ENCODE measurements at regions not wholly inside any gene's neighbourhood (a gene's known extent, or its start where the extent isn't known, plus 50 kb on each side); places are given as distances from the start of the nearest gene placed in this dataset.
"Not testable (repeated sequence)": the region's sequence is repeated elsewhere in the genome, so short reads cannot be mapped to it uniquely, and the experiment has no call there.

DNA sequence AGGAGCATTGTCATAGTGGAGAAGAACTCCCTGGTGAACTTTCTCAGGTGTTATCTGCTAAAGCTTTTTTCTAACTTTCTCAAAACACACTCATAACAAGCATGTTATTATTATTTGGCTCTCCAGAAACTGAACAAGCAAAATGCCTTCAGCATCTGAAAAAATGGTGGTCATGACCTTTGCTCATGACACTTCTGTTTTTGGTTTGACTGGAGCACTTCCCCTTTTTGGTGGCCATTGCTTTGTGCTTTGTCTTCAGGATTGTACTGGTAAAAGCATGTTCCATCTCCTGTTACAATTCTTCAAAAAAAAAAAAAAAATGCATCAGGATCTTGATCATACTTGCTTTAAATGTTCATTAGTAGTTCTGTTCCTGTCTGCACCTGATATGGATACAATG, 1241.6 kb upstream of the USP15 start:
- DNase-seq (ENCODE audit: low spot score): no peak

DNA sequence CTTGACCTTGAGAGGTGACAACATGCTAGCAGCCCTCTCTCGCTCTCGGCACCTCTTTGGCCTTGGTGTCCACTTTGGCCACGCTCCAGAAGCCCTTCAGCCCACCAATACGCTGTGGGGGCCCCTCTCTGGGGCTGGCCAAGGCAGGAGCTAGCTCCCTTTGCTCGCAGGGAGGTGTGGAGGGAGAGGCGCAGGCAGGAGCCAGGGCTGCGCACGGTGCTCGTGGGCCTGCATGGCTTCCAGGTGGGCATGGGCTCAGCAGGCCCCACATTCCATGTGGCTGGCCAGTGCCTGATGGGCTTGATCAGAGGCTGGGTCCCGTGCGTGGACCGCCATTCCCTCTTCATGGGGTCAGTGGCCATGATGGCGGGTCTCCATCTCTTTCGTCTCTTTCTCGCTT, 1237.0 kb upstream of the USP15 start:
- DNase-seq (ENCODE audit: low spot score): no peak

DNA sequence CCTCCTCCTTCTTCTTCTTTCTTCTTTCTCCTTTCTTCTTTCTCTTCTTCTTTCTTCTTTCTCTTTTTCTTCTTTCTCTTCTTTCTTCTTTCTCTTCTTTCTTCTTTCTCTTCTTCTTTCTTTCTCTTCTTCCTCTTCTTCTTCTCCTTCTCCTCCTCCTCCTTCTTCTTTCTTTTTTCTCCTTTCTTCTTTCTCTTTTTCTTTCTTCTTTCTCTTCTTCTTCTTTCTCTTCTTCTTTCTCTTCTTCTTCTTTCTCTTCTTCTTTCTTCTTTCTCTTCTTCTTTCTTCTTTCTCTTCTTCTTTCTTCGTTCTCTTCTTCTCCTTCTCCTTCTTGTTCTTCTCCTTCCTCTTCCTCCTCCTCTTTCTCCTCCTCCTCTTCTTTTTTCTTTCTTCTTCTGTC, 1230.7 kb upstream of the USP15 start:
- no peak for DNase-seq (ENCODE audit: low spot score)

DNA sequence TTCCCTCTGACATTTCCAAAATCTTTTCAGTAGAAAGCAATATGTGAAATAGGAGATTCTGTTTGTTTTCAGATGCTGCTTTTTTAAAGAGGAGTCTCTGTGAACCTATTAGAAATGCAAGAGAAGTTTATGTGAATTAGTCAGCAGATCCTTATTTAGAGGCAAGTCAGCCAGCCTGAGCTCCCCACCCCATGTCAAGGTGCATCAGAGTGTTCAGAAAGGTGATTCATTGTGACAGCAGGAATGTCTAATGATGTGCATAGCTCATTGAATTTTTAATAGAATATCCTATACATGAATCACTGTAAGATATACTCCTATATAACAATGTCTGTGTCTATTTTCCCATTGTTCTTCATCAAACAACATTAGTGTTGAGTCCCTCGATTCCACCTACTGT, 1222.4 kb upstream of the USP15 start:
- DNase-seq (ENCODE audit: low spot score): peak; percentile 2

DNA sequence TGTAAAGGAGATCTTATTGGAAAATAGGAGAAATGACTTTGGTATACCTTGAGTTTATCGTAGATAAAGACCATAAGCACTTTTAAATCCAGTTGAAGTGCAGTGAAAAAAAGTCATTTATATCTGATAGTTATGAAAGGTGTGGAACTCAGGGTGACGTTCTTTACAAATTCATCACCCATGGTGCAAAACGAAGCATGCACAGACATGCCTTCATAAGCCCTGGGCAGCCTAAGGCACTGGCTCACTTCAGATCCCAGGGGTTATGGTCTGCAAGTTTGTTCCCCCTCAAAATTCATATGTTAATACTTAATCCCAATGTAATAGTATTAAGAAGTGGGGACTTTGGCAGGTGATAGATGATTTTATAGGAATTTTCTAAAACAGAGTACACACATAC, 1216.4 kb upstream of the USP15 start:
- no peak for DNase-seq (ENCODE audit: low spot score)

DNA sequence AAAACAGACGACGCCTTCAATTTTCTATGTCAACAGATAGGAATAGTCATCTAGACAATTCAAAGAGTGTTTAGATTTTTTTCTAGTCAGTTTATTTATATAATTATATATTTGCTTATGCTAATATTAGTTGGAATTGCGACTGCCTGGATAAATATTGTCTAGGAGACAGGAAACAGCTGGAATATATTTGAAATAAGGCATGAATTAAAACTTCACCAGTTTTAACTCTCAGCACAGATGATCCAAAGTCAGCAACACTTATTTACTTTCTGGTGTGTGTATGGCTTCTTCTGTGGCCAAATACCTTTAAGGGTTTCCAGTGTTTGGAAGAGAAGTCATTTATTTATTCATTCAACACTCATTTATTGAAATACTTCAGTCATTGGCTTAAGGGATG, 1215.4 kb upstream of the USP15 start:
- DNase-seq (ENCODE audit: low spot score): no peak

DNA sequence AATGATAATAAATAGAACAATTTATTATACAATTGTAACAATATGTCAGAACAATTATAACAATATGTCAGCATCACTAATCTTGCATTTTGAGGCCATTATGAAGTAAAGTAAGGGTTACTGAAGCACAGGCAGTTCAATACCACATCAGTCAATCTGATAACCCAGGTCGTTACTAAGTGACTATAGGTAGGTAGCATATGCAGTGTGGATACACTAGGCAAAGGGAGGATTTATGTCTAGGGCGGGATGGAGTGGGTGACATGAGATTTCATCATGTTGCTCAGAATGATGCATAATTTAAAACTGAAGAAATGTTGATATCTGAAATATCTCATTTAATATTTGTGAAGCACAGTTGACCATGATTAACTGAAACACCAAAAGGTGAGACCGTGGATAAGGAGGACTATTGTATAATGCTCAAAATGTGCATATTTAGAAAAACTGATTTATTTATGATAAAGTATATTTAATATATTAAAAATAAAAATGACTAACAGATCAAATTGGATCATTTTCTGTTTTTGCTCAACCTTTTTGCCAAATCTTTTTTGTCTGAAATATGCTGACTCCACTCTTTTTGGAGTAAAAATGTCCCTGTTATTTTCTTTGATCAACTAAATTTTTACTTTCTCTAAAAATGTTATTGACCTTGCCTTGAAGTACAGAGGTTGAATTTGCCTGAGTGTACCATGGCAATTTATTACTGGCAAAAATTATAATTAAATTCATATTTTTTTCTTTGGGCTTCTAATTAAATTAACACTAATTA, 1189.4 kb upstream of the USP15 start:
- no peak for DNase-seq (ENCODE audit: low spot score)

DNA sequence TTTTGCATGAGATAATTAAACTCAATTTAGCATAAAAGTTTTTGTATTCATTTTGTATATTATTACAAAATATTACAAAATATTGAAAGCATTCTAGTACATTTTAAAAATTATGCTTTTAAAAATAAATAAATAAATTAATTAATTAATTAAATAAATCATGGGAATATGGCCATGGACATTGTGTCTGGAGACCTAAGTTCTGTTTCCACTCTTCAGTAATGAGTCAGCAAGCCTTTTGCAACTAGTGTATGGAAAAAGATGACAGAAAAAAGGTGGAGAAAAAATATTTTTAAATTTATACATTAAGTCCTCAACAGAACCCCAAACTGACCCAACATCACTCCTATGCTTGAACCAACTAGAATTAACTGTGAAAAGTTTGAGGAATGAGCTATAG, 1187.5 kb upstream of the USP15 start:
- no peak for DNase-seq (ENCODE audit: low spot score)

DNA sequence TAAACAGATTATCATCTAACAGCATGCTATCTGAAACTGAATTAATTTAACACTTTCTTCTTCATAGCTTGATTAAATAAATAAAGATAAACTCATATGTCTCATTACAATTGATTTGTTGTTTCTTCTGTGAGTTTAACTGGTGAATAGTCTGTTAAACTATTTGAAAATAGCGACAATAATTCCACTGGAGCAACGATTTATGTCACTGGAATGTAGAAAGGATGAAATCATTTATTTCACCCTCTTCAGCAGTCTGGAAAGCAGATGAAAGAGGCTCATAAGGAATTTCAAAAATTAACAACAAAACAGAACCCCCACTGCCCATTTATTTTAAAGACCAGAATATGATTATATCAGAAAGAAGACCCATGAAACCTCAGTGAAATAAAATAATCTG, 1165.1 kb upstream of the USP15 start:
- DNase-seq (ENCODE audit: low spot score): no peak

DNA sequence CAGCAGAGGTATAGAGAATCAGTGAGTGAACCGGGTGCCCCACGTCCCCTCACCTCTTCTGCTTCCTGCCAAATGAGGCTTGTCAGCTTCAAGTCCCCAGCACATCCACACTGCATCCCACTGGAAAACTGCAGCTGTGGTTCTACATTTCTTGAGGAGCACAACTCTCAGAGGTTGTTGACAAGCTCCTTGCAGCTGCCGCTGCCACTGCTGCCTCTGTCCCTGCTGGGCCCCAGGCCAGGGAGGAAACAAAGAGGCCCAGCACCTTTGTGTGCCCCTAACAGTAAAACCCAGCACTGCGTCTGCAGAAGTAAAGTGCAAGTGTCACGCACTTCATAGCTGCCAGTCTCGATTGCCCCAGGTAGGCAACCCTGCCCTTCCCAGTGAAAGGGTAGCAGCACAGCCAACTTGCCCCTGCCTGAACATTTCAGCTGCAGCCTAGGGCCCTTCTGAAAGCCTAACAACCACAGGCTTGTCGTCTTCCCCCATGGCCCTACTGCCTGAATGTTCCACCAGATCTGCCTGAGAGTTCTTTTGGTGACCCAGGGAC, 1162.1 kb upstream of the USP15 start:
- no peak for DNase-seq (ENCODE audit: low spot score)

DNA sequence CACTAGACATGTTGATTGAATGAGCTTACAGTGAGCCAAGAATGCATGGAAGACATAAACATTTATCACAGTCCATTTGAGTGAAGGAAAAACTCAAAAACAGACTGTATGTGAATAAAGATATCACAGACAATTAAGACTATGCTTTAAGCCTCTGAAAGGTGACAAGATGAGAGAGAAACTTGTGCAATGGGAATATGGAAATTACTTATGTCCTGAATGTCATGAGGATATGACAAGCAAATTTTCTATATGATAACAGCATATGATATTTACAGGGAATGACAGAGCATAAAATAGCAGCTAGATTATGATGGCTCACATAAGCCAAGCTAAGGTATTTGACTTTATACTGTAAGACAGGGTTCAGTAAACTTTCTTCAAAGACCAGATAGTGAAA, 1153.1 kb upstream of the USP15 start:
- DNase-seq (ENCODE audit: low spot score): no peak

DNA sequence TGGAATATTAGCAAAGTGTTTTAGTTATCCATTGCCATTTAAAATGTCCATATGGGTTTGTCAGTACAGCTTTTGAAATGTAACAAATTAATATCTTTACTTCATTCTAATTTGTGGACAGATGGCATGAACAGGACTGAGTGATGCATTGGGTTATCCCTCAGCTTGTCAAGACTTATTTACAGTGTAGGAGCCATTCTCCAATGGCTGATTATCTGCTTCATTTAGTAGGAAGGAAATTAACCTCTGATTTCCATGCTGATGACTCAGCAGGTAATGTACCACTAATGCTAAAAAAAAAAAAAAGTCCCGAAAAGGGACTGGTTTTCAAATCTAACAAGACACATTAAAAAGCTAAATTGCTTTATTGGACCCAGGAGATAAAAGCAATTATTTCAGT, 1149.0 kb upstream of the USP15 start:
- DNase-seq (ENCODE audit: low spot score): no peak

DNA sequence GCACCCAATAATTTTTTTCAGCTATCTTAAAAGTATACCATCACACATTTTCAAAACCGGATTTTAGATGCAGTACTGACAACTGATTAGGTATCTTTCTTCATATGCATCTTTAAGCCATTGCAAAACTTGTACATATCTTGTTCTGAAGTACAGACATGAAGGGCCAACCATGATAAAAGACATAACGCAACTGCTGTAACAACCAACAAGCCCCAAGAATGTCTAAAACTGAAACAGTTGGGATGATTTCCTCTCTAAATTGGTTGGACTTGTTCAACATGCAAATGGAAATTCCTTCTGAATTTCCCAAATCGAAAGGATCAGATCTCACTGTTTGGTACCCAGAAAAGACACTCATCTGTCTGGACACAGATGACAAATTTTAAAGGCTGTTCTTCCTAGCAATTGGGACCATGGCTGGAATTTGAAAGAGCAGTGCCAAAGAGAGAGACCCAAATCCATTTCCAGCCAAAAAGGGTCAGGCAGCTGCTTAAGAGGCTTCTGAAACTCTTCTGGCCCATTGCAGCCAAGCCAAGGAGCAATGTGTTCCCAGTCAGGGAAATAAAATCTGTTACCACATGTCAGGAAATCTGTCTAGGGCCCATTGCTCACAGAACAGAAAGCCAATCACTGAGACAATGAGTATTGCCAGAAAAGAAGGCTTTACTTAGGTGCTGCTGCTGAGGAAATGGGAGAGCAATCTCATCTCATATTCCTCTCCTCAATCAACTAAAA, 1122.4 kb upstream of the USP15 start:
- no peak for DNase-seq (ENCODE audit: low spot score)

DNA sequence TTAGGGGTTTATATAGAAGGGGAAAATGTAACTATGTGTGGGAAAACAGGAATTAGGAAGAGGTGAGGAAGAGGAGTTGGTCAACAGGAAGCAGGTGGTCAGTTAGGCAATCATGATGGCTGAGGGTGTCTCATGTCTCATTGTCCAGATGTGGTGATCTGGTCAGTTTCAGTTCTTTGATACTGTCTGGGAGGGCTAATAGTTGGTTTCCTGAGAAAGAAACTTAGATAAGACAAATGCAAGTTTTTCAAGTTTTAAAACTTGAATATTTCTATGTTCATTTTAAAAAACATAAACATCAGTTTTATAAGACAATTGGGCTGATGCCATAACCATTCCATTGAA, 1121.8 kb upstream of the USP15 start:
- peak; percentile 2 for DNase-seq (ENCODE audit: low spot score)

DNA sequence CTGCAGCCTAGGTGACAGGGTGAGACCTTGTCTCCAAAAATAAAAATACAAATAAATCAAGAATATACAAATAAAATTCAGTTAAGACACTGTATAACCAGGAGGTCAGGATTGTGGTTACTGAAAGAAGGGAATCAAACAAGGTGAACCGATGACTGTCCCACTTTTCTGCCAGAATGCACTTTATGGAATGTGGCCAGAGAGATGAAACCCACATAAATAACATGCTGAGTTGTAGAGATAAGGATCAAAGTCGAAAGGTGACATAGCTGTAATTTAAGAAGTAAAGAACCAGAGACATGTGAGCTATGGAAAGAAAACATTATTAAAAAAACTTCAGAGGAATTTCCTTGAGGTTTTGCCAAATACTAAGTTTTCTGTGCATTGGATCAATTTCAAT, 1098.2 kb upstream of the USP15 start:
- no peak for DNase-seq (ENCODE audit: low spot score)

DNA sequence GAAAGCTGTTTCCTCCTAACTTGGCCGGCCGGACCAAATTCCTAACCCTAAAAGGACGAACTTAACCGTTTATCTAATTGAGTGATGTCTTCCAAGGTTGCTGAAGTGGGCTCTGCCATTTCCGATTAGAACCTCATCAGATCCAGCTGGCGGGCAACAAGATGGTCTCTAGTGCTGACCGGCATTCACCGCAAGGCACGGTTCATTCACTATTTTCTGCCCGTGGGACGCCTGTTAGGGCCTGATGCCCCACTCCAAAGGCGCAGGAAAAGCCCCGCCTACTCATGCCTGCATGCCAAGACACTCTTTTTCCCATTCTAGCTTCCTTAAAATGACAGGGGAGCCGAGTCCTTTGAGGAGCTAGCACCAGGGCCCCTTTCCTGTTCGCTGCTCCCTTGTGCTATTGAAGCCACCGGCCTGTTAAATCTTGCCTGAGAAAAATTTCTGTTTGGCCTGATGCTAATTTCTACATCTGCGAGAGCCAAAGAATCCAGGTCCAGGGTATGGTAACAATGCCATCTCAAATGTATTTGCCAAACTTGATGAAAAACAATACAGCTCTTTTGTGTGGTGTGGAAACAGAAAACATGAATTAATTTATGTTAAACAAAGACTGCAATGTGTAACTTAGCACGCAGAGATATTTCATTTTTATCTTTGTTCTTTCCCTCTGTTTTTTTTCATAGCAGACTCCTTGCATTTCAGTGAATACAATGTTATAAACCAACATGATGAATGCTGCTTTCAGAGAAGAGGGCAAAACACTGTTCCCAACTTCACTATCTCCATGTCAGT, 1071.2 kb upstream of the USP15 start:
- no peak for DNase-seq (ENCODE audit: low spot score)

DNA sequence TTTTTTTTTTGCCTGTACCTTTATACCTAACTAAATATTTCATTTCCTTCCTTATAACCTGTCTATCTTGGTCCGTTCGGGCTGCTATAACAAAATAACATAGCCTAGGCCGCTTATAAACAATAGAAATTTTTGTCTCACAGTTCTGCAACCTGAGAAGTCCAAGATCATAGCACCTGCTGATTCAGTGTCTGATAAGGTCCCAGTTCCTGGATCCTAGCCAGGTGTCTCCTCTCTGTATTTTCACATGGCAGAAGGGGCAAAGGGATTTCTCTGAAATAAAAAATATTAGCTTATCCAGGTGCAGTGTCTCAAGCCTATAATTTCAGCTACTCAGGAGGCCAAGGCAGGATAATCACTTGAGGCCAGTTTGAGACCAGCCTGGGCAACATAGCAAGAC, 1046.6 kb upstream of the USP15 start:
- DNase-seq (ENCODE audit: low spot score): no peak

DNA sequence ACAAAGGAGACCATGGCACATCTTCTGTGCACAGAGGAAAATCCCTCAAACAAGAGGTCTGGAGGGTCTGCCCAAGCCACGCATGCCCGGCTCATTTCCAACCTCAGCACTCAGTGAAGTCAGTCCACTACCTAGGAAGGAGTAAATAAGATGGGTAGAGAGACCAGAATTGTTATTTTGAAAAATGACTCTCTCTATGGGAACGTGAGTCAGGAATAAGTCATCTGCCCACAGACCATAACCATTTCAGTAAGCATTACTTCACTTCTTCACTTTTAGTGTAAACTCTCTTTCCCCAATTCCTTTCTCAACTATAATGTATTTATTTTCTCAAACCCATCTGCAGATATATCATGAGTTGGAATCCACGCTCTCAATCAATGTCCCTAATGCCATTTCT, 1039.9 kb upstream of the USP15 start:
- DNase-seq (ENCODE audit: low spot score): peak; percentile 3

DNA sequence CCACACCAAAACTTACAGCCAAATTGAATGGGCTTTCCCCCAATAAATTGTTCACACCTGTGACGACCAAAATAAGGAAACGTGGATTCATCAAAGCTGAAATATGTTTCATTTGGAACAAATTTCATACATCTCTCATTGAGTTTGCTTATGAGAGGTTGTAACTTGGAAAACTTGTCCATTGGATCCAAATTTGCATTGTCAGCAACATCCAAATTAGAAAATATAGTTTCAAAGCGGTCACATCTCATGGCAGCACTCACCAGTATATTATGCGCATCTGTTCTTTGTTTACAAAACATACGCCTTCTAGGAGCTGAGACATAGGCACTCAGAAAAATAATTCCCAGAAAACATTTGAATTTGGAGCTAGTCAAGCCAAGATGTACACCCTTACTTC, 1028.2 kb upstream of the USP15 start:
- no peak for DNase-seq (ENCODE audit: low spot score)

DNA sequence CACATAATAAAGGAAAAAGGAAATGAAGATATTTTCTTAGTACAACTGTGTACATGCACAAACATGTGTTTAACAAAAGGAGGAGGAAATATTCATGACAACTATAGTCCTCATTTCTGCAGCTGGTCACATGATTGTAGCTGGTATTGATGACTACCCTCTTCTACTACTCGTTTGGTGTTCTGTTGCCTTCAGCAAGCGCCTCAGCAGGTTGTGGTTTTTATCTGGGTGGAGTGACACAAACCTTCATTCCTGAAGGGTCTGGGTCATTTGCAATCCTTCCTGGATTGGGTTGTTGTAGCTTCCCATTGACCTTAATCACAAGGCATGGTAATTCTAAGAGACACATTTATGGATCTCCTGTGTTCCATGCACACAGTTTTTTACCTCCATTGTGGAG, 1009.9 kb upstream of the USP15 start:
- peak; percentile 3 for DNase-seq (ENCODE audit: low spot score)

DNA sequence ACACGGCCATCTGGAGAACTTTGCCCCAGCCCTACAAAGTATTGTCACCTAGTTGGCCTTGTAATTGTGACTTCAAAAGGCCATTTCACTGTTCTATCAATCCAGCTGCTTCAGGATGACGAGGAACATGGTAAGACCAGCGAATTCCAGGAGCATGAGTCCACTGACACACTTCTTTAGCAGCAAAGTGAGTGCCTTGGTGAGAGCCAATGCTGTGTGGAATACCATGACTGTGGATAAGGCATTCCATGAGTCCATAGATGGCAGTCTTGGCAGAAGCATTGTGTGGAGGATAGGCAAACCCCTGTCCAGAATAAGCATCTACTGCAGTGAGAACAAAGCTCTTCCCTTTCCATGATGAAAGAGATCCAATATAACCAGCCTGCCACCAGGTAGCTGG, 1009.1 kb upstream of the USP15 start:
- no peak for DNase-seq (ENCODE audit: low spot score)

DNA sequence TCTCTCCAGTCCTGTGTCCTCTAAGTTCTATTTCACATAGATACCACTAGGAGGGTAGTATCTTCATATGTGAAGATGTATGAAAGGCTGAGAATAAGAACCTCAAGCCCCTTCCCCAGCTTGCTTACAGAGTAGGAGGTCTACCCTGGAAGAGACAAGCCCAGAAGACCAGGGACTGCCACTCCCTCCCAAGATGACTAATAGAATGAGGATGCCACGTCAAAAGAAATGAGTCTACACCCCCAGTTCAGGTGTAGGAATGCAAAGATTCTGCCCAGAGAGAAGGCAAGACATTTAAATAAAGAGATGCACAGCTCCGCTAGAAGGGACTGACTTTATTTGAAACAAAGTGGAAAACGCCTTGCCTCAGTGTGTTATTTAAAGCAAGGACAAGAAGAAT, 1006.0 kb upstream of the USP15 start:
- no peak for DNase-seq (ENCODE audit: low spot score)

DNA sequence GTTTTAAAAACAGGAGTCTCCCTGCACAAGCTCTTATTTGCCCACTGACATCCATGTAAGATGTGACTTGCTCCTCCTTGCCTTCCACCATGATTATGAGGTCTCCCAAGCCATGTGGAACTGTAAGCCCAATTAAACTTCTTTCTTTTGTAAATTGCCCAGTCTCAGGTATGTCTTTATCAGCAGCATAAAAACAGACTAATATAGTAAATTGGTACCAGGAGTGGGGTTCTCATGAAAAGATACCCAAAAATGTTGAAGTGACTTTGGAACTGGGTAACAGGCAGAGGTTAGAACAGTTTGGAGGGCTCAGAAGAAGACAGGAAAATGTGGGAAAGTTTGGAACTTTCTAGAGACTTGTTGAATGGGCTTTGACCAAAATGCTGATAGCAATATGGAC, 995.9 kb upstream of the USP15 start:
- DNase-seq (ENCODE audit: low spot score): not testable (repeated sequence)

All from A172 (cell line).